HG03196 (cell line): ENCODE measurements at regions not wholly inside any gene's neighbourhood (a gene's known extent, or its start where the extent isn't known, plus 50 kb on each side); places are given as distances from the start of the nearest gene placed in this dataset.
"Not testable (repeated sequence)": the region's sequence is repeated elsewhere in the genome, so short reads cannot be mapped to it uniquely, and the experiment has no call there.

Experiments
- ATAC-seq: cut with Tn5 transposase; IDR thresholded peaks from one replicate; pipeline ENCODE4 v1.9.1; 2021; ENCODE audit not compliant: unreplicated experiment

- ATAC-seq: no peak
Observed at GRCh38 chr2:129922571-129923264, 56.7 kb upstream of the RAB6C start.

DNA sequence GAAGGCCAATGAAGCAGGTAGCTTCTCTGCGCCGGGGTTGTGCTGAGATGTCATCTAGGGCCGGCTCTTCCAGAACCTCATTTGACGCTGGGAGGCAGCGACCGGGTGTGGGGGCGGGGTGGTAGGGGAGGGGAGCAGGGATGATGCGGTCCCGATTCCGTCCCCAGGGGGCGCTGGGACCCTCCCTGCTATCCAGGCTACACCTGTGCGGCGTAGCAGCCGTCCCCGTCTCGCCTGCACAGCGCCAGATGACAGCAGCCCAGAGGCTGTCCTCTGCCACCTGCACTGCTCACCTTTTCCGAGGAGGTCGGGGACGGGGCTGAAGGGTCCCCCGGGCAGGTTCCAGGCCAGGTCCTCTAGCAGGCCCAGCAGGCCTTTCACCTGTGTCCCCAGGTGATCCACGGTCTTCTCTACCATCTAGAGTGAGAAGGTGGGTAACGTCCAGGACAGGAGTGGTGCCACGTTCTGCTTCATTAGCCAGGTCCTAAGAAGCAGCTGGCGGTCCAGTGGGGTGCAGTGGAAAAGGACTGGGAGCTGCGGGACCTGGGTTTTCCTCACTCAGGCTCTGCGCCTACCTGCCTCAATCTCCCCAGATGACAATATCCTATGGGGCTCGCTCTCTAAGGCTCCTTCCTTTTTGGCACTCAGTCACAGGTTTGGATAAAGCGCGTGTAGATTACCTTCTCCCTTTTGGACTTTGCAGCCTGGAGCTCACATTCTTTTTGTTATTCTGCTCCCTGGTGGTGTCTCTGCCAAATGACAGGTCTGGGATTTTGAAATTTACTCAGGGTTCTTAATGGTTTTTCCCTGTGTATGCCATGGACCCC is 56.0 kb upstream of the RAB6C start:
- ATAC-seq: no peak

DNA sequence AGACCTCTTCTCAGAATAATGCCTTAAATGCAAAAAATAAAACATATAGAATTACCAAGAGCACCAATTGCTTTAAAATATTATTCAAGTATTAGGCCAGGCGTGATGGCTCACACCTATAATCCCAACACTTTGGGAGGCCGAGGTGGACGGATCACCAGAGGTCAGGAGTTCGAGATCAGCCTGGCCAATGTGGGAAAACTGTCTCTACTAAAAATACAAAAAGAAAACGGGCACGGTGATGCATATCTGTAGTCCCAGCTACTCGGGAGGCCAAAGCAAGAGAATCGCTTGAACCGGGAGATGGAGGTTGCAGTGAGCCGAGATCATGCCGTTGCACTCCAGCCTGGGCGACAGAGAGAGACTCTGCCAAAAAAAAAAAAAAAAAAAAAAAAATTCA is 55.4 kb upstream of the RAB6C start:
- not testable (repeated sequence) for ATAC-seq

- no peak for ATAC-seq
Observed at GRCh38 chr2:129925381-129925780, 54.1 kb upstream of the RAB6C start.

- ATAC-seq: no peak
Observed at GRCh38 chr2:129927696-129928095, 51.8 kb upstream of the RAB6C start.

DNA sequence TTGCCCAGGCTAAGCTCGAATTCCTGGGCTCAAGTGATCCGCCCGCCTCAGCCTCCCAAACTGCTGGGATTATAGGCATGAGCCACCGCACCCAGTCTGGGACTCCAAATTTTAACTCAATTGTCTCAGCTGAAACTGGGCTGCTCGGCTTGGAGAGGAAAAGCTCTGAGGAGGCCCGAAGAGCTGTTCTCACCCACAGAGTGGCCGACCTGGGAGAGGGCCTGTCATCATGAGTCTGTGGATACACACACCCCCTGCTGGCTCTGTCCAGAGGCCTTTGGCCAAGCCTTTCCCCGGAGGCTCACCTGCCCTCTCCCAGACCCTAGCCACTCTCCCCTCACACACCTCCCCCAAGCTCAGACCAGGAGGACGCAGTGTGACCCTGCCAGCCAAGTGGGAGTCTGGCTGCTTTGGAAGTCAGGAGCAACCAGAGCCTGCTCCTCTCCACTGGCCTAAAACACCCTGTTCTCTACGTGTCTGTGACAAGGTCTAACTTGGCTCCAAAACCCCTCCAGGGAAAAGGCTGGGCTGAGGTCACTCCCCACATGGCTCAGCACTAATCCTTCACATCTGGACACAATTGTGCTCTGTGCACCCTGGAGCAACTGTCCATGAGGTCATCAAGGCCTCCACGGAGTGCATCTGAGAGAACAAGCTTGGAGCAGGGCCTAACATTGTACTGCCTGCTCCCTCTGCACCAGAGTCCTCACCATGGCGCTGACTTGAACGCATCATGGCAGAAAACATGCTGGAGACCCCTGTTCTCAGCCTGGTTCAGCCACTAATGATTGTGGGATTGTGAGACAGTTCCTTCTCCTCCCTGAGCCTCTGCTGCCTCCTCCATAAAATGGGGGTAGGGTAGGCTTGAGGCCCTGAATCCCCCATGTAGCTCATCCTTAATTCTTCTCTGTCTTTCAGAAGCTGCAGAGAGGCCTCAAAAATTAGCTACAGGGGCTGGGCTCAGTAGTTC is 49.9 kb upstream of the RAB6C start:
- no peak for ATAC-seq
